Fibroblast of lung (primary cell): ENCODE measurements at regions not wholly inside any gene's neighbourhood (a gene's known extent, or its start where the extent isn't known, plus 50 kb on each side); places are given as distances from the start of the nearest gene placed in this dataset.

Experiments
- EZH2 ChIP-seq: IDR thresholded peaks from 2 replicates; pipeline ENCODE4 v1.5.1; 2012; ENCODE audit warnings: low read length, control low read depth, mild to moderate bottlenecking; ENCODE audit errors: missing control alignments
- TF ChIP-seq, protein P1 (sequence below), 2 donors: IDR thresholded peaks in 1 of 2; conservative IDR thresholded peaks in 1 of 2; 1 replicate in 1 of 2; 2 replicates in 1 of 2; pipeline ENCODE4 v1.5.1; 2011 to 2012; ENCODE audit warnings: low read length in 2 of 2, control low read depth in 1 of 2, inconsistent platforms in 1 of 2, low read depth in 1 of 2, mild to moderate bottlenecking in 1 of 2

DNA sequence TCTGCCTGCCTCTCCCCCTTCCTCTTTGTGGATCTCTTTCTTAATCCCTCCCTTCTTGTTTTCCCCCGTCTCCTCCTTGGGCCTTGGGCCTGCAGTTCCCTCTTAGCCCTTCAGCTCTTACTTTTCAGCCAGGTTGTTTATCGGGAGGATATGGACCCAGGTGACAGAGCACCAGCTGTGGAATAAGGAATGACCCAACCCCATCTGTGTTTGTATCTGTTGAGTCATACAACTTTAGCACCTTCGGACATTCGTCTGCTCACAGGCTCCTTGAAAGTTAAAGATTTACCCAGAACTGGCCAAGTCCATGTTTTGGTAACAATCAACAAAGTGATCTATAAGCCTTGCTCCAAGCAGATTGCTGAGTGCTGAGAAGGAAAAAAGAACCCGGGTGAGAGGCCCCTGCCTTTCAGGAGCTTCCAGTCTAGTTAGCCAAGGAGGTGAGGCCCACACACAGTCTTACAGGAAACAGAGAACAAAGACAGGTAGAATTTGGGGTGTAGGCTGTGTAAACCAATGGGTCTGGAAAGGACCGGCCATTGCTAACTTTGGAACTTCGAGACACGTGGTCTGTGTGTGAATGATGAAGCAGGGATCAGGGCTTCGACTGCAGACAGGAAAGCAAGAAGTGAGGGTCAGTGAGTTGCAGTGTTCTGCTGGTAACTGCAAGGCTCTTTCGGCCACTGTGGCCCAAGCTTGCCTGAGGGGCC, 66.7 kb upstream of the F3 start:
- TF ChIP-seq, protein P1, sequence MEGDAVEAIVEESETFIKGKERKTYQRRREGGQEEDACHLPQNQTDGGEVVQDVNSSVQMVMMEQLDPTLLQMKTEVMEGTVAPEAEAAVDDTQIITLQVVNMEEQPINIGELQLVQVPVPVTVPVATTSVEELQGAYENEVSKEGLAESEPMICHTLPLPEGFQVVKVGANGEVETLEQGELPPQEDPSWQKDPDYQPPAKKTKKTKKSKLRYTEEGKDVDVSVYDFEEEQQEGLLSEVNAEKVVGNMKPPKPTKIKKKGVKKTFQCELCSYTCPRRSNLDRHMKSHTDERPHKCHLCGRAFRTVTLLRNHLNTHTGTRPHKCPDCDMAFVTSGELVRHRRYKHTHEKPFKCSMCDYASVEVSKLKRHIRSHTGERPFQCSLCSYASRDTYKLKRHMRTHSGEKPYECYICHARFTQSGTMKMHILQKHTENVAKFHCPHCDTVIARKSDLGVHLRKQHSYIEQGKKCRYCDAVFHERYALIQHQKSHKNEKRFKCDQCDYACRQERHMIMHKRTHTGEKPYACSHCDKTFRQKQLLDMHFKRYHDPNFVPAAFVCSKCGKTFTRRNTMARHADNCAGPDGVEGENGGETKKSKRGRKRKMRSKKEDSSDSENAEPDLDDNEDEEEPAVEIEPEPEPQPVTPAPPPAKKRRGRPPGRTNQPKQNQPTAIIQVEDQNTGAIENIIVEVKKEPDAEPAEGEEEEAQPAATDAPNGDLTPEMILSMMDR (conservative IDR thresholded peaks at IDR 0.05 in 1 of 2, IDR thresholded peaks at IDR 0.05 in 1 of 2; ENCODE audit: low read depth in 1 of 2, low read length in 2 of 2) = no peak
- TF ChIP-seq EZH2 = no peak
